ENCODE measurements at regions not wholly inside any gene's neighbourhood (a gene's known extent, or its start where the extent isn't known, plus 50 kb on each side); places are given as distances from the start of the nearest gene placed in this dataset.

DNA sequence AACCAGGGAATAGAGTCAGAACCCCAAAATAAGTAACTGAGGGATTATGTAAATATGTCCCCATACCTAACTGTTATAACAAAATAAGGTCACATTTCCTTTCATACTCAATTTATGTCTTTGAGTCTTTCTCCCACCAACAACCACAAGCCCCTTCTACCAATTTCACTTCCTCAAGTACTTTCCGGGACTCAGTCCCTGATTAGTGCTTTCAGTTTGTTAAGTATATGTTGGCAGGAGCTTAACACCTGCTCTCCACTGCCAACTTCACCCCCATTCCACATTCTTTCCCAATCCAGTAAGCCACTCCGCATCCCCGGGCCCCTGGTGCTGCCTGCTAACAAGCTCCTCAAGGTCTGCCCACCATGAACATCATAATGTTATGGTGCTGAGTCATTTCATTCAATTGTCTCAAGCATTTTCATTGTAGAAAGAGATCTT lies 71.3 kb upstream of the SPRY1 start:
- no peak for DNase-seq (ENCODE audit: low read depth)

DNA sequence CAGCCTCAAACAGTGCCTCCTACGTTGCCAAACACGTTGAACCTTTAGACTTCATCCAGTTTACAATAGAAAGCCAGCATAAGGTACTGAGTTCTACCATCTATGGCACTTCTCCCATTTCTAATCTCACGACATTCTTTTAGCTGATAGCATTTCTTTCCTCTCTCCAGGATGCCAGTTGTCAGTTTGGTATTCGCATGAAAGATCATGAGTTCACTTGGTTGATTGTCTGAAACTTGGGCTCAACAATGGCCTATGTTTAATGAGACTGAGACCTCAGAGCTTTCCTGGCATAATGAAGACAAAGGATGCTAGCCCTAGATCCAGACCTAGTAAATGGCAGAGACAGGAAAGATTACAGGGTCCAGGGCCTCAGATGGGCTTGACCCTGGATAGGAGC lies 69.2 kb upstream of the SPRY1 start:
- DNase-seq (ENCODE audit: low read depth): no peak

DNA sequence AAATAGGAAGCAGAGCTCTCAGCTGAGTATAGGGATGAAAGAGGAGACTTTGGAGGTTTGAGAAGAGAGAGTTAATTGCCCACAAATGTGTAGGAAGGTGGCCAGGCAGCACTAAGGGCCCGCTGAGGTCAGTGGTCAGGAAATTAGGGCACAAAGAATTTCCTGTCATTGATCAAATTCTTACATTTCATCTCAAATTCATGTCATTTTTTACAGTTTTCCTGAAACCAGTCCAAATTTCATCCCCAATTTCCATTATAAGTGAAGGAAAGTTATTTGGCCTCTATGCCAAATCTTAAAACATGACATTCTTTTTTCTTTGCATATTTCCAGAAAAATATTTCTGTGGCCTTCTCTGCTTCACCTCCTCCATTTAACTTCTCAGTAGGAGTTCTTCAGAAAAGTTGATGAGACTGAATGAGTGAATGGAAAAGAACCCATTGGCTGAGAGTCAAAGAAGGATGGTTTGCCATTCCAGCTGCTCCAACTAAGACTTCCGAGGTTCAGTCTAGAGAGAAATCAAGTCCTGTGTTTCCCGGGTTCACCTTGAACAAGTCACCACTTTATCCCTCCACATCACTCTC lies 68.7 kb upstream of the SPRY1 start:
- no peak for DNase-seq (ENCODE audit: low read depth)

DNA sequence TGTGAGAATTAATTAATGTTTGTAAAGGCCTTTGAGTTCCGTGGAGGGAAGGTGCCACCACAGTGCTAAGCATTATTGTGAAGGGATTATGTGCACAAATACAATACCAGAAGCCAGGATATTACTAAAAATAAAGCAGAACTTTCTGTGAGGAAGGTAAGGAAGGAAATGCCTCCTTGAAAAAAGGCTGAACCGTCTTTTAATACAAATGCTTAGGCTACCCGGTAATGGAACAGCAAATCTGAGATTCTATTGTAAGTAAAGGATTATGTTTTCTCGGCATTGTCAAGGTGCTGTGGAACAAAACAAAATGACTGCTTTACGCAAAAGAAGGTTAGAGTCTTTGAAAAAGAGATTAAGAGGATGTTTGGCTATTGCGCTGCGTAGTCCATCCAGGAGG lies 57.9 kb upstream of the SPRY1 start:
- no peak for DNase-seq (ENCODE audit: low read depth)

DNA sequence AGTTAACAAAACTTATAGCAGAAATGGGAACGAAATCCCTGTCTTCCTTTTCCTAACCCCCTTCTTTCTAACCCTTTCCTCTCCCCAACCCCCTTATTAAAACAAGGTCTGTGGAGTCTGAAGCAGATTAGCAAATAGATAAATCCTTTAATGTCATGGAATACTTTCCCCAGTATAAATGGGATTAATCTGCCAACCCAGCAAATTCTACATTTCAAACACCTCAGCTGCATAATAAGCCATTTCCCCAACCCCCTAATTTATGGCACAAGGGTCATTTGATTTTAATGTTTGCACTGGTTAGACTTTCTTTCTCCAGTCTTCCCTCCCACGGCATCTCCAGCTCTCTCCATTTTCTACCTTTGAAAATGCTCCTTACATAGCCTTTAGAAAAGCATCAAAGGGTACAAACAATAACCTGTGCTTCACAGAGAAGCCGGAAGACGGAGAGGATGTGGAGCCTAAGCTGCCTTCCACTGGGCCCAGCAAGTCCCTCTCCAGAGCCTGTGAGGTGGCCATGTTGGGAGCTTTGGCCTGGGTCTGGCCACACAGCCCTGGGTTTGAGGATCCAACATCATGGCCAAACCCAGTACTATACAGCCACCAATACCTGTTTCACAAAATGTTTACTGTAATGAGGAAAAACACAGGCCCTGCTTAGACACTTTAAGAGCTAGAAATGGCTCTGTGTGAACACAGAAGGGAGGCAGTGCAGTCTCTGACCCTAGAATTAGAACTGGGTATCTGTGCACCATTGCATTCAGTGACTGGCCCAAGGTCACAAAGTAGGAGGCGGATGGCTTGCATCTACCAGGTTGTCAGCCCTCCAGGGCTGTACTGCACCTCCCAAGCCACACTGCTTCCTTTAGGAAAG lies 56.9 kb upstream of the SPRY1 start:
- no peak for DNase-seq (ENCODE audit: low read depth)

DNA sequence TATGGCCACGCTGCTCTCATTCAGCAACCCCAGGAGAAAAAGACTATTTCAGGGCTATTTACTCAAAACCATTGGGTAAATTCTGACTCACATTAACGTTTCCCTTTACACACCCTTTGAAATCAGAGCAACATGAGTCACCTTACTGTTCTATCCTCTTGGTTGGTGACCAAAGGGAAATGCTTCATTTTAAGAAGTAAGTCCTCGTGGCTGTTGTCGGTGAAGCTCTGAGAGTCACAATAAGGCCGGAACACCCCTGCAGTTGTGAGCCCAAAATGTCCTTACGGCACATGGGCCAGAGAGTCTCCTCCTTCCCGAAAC lies 56.3 kb upstream of the SPRY1 start:
- peak; percentile 73 for DNase-seq (ENCODE audit: low read depth)

DNA sequence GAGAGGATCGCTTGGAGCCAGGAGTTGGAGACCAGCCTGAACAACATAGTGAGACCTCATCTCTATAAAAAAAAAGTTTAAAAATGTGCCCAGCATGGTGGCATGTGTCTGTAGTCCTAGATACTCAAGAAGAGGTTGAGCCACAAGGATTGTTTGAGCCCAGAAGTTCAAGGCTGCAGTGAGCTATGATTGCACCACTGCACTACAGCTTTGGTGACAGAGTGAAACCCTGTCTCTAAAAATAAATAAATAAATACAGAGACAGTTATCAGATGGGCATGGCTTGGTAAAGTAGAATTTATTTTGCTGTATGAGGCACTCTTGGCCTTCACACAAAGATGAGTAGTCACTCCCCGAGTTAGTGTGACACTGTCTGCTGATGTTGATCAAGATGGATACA lies 54.1 kb upstream of the SPRY1 start:
- DNase-seq (ENCODE audit: low read depth): no peak

DNA sequence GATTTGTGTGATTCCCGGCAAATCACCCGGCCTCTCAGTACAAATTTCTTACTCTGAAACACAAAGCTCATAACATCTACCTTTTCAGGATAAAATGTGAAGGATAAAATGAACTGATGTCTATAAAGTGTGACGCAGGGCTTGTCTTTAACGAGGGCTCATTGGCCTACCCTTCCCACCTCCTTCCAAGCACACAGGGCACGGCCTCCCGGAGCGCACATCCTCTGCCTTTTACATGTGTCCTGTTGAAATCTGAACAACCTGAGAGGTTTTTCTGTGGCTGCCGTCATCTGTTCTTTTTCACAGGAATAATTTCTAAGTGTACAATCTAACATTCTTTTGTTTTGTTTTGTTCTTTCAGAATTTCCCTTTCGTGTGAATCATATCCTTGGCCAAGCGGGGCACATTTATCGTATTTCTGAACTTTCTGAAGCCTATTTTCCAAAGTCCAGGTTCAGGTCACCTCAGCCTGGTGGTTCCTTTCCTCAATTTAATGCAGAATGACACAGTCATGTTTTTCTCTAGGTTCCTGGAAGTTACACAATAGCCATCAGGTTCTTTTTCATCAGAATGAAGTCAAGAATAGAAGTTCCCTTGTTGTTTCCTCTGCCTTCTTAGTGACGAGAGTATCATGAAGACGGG lies 53.1 kb upstream of the SPRY1 start:
- DNase-seq (ENCODE audit: low read depth): no peak

DNA sequence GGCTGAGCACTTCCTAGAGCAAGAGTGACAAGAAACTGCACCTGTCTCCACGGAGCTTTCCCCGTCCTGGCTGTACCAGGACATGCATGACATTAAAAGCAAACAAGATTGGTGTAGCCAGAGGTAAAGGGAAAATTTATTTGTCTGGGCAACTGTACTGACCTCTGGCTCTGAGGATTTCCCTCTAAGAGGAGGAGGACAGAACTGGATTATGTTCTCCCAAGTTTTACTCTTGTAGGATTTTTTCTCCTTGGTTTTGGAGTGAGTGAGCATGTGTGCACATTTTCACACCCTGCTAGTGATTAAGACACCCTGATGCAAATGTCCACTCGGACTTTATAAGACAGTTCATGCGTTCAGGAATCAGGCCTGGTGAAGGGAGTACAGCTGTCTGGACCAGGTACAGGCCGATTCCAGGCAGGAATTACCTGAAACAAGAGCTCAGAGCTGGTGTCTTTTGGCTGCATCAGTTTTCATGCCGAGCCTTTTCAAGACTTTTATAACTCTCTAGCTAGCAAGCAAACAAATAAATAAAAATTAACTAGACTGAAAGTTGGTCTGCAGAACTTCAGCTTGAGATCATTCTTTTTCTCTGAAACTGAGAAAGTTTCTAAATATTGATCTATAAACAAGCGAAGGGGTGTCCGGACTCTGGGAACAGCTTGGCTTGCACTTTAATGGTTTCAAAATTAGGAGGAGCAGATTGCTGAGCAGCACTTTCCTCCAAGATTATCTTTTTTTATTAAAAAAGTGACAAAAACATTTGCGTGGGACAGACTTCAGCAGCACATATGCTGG lies 51.3 kb upstream of the SPRY1 start:
- DNase-seq (ENCODE audit: low read depth): no peak

DNA sequence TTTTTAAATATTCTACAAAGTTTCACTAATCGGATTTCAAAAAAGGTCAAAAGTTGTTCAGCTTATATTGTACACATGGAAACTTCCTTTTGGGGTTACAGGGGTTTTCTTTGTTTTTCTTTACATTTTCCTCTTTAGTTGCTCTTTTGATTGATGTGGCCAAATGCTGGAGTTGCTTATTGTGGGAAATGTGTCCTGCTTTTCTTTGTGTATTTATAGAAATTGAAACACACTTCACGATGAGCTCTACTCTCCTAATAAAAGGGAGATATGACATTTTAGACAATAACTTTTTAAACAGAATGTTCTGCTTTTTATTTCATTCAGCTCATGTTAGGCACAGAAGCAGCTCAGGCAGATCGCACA lies 50.7 kb upstream of the SPRY1 start:
- DNase-seq (ENCODE audit: low read depth): no peak

DNA sequence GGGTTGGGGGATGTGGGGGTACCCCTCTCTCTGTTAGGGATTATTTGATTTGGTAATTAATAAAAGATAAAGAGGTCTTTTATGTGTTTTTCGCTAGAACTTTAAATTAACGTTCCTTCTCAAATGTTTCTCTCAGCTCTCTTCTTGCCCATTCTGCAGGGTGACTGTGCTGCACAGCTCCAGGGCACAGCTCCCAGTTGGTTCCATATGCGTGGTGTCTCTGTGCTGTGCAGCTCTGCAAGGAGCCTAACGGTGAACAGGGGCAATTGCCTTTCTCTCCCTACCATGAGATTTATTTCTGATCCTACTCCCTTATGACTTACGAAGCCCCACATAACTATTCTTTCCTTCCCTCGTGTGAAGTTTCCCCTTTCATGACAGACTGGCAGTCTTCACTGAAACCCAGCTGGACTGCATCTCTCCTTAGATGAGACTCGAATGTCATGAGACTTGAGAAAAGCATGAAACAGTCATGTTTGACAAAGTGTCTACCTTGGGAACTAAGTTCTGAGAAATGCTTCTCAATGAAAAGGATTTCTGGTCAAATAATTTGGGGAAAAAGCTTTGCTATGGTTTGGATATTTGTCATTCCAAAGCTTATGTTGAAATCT lies 50.2 kb upstream of the SPRY1 start:
- DNase-seq (ENCODE audit: low read depth): no peak

All from fibroblast of the conjunctiva (primary cell).